ENCODE measurements at regions not wholly inside any gene's neighbourhood (a gene's known extent, or its start where the extent isn't known, plus 50 kb on each side); places are given as distances from the start of the nearest gene placed in this dataset.

- TF ChIP-seq, protein P1, sequence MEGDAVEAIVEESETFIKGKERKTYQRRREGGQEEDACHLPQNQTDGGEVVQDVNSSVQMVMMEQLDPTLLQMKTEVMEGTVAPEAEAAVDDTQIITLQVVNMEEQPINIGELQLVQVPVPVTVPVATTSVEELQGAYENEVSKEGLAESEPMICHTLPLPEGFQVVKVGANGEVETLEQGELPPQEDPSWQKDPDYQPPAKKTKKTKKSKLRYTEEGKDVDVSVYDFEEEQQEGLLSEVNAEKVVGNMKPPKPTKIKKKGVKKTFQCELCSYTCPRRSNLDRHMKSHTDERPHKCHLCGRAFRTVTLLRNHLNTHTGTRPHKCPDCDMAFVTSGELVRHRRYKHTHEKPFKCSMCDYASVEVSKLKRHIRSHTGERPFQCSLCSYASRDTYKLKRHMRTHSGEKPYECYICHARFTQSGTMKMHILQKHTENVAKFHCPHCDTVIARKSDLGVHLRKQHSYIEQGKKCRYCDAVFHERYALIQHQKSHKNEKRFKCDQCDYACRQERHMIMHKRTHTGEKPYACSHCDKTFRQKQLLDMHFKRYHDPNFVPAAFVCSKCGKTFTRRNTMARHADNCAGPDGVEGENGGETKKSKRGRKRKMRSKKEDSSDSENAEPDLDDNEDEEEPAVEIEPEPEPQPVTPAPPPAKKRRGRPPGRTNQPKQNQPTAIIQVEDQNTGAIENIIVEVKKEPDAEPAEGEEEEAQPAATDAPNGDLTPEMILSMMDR (IDR thresholded peaks at IDR 0.05; ENCODE audit: low read length) = no peak
- no peak for TF ChIP-seq EZH2 (IDR thresholded peaks at IDR 0.05; ENCODE audit: borderline replicate concordance, low read length)
- Histone ChIP-seq H3K9me2 (ENCODE audit: low read depth, low read length) (no peaks in the 10 kb centered on the region), H4K20me1 (ENCODE audit: insufficient read depth, low read length) (no peaks in the 10 kb centered on the region), H3K36me3 (ENCODE audit: insufficient read depth, low read length) (no peaks in the 10 kb centered on the region; the same call in 1 of the 2 replicates), H3K9me3 (ENCODE audit: low read length) (0 out of 2 replicates have a peak, but pooled peaks cover 2% of the 10 kb centered on the region), H3K4me1 (ENCODE audit: insufficient read depth, low read length, severe bottlenecking) (peaks cover 37% of the 10 kb centered on the region), H3K27ac (ENCODE audit: low read depth, low read length, poor library complexity, severe bottlenecking) (peak overlapping the region; percentile 8), H3K27me3 (ENCODE audit: insufficient read depth, low read length) (no peaks in the 10 kb centered on the region), H3K79me2 (ENCODE audit: insufficient read depth, low read length) (no peaks in the 10 kb centered on the region), H2AFZ (ENCODE audit: low read length) (no peak overlapping the region), H3K4me2 (ENCODE audit: low read length) (no peak overlapping the region), H3F3A (ENCODE audit: insufficient read depth, low read length) (no peaks in the 10 kb centered on the region), H3K4me3 (ENCODE audit: low read depth, low read length, poor library complexity, severe bottlenecking) (no peak overlapping the region), H3K9ac (ENCODE audit: low read length) (no peak overlapping the region)
Measured at GRCh38 chr4:185885075-185885474, 73.1 kb upstream of the SORBS2 start.

GRCh38 chr4:185885604-185886003 is 73.6 kb upstream of the SORBS2 start:
- Histone ChIP-seq H3K9me3 (ENCODE audit: low read length) (0 out of 2 replicates have a peak, but pooled peaks cover 2% of the 10 kb centered on the region), H4K20me1 (ENCODE audit: insufficient read depth, low read length) (no peaks in the 10 kb centered on the region), H3K4me1 (ENCODE audit: insufficient read depth, low read length, severe bottlenecking) (peaks cover 31% of the 10 kb centered on the region), H3K79me2 (ENCODE audit: insufficient read depth, low read length) (no peaks in the 10 kb centered on the region), H3K36me3 (ENCODE audit: insufficient read depth, low read length) (no peaks in the 10 kb centered on the region; the same call in 1 of the 2 replicates), H3F3A (ENCODE audit: insufficient read depth, low read length) (no peaks in the 10 kb centered on the region), H3K27ac (ENCODE audit: low read depth, low read length, poor library complexity, severe bottlenecking) (peak overlapping the region; percentile 8), H3K27me3 (ENCODE audit: insufficient read depth, low read length) (no peaks in the 10 kb centered on the region), H3K9ac (ENCODE audit: low read length) (no peak overlapping the region), H3K4me2 (ENCODE audit: low read length) (no peak overlapping the region), H3K4me3 (ENCODE audit: low read depth, low read length, poor library complexity, severe bottlenecking) (no peak overlapping the region), H3K9me2 (ENCODE audit: low read depth, low read length) (no peaks in the 10 kb centered on the region), H2AFZ (ENCODE audit: low read length) (no peak overlapping the region)
- TF ChIP-seq, protein P1 (IDR thresholded peaks at IDR 0.05; ENCODE audit: low read length) = no peak
- TF ChIP-seq EZH2 (IDR thresholded peaks at IDR 0.05; ENCODE audit: borderline replicate concordance, low read length) = no peak

- Histone ChIP-seq H3K36me3 (ENCODE audit: insufficient read depth, low read length) (no peaks in the 10 kb centered on the region; the same call in 1 of the 2 replicates), H3K27ac (ENCODE audit: low read depth, low read length, poor library complexity, severe bottlenecking) (peak overlapping the region; percentile 83), H3K9me3 (ENCODE audit: low read length) (0 out of 2 replicates have a peak, but pooled peaks cover 2% of the 10 kb centered on the region), H2AFZ (ENCODE audit: low read length) (0 out of 2 replicates have a peak overlapping the region, but pooled peaks have one; percentile 85), H3K4me3 (ENCODE audit: low read depth, low read length, poor library complexity, severe bottlenecking) (peak overlapping the region; percentile 20), H3F3A (ENCODE audit: insufficient read depth, low read length) (no peaks in the 10 kb centered on the region), H3K9me2 (ENCODE audit: low read depth, low read length) (no peaks in the 10 kb centered on the region), H3K4me2 (ENCODE audit: low read length) (peak overlapping the region; percentile 60), H3K27me3 (ENCODE audit: insufficient read depth, low read length) (no peaks in the 10 kb centered on the region), H3K79me2 (ENCODE audit: insufficient read depth, low read length) (no peaks in the 10 kb centered on the region), H4K20me1 (ENCODE audit: insufficient read depth, low read length) (no peaks in the 10 kb centered on the region), H3K9ac (ENCODE audit: low read length) (peak overlapping the region; percentile 32; the same call in 1 of the 2 replicates), H3K4me1 (ENCODE audit: insufficient read depth, low read length, severe bottlenecking) (peaks cover 18% of the 10 kb centered on the region)
- TF ChIP-seq, protein P1 (IDR thresholded peaks at IDR 0.05; ENCODE audit: low read length) = no peak
- TF ChIP-seq EZH2 (IDR thresholded peaks at IDR 0.05; ENCODE audit: borderline replicate concordance, low read length) = no peak
Measured at GRCh38 chr4:185886832-185887524, 75.0 kb upstream of the SORBS2 start.

All from OCI-LY1 (cell line).